ENCODE measurements at regions not wholly inside any gene's neighbourhood (a gene's known extent, or its start where the extent isn't known, plus 50 kb on each side); places are given as distances from the start of the nearest gene placed in this dataset.

DNA sequence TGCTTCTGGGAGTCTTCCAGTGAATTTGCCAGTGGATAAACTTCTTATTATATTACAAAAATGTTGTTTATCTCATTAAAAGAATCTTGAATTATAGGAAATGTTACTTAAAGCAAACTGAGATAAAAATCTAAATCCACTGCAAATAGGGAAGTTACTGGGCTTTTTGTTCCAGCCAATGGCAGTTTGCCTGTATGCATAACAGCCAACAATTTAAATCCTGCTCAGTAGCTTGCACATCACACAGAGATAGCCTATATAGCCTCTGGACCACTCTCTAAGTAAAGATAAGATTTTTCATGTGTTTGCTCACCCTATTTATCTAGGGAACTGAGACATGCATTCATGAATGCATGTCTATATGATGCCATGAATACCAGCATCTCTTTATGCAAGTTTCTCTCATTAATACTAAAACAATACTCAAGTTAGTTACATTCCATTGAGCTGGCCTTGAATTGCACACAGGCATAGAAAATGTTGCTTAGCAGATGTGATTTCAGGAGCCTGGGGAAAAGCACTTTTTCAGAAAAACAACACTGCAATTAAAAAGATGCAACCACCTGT is 92.1 kb upstream of the GPR149 start:
- POLR2A ChIA-PET (ENCODE audit: unreplicated experiment) = no interaction called here
- Histone ChIP-seq H3K36me3 (ENCODE audit: low read depth) (no peaks in the 10 kb centered on the region), H4K20me1 (ENCODE audit: insufficient read depth) (no peaks in the 10 kb centered on the region), H3K9me2 (ENCODE audit: insufficient read depth) (no peaks in the 10 kb centered on the region), H3K4me2 (no peak overlapping the region), H3F3A (ENCODE audit: insufficient read depth, low read depth) (no peaks in the 10 kb centered on the region), H3K4me3 (no peak overlapping the region), H3K4me1 (replicated peaks; ENCODE audit: insufficient read depth) (no peaks in the 10 kb centered on the region), H3K79me2 (ENCODE audit: low read depth) (no peaks in the 10 kb centered on the region), H3K27me3 (ENCODE audit: insufficient read depth, low read depth) (no peaks in the 10 kb centered on the region), H2AFZ (no peak overlapping the region), H3K27ac (no peak overlapping the region), H3K9me3 (ENCODE audit: insufficient read depth, low read depth) (no peaks in the 10 kb centered on the region)
- TF ChIP-seq EZH2 (IDR thresholded peaks at IDR 0.05; ENCODE audit: low read depth) = no peak
- TF ChIP-seq CTCF (conservative IDR thresholded peaks at IDR 0.05) = no peak
- CTCF ChIA-PET = no interaction called here
- no TSS peak for BruUV-seq (replicated peaks)
- no peak for DNase-seq
- intact Hi-C loops (cut with micrococcal nuclease; ENCODE audit: unreplicated experiment) = no loop called here

- no peak overlapping the region for H3K4me3 ChIP-seq
- H3K4me1 ChIP-seq (replicated peaks; ENCODE audit: insufficient read depth) = no peaks in the 10 kb centered on the region
- ChIA-PET POLR2A (ENCODE audit: unreplicated experiment) (no interaction called here), CTCF (no interaction called here)
- no peak overlapping the region for H3K4me2 ChIP-seq
- no peaks in the 10 kb centered on the region for H3K9me3 ChIP-seq (ENCODE audit: insufficient read depth, low read depth)
- no peaks in the 10 kb centered on the region for H3K9me2 ChIP-seq (ENCODE audit: insufficient read depth)
- H3F3A ChIP-seq (ENCODE audit: insufficient read depth, low read depth) = no peaks in the 10 kb centered on the region
- TF ChIP-seq EZH2 (IDR thresholded peaks at IDR 0.05; ENCODE audit: low read depth) (no peak), CTCF (conservative IDR thresholded peaks at IDR 0.05) (no peak)
- intact Hi-C loops (cut with micrococcal nuclease; ENCODE audit: unreplicated experiment) = no loop called here
- no peaks in the 10 kb centered on the region for H3K27me3 ChIP-seq (ENCODE audit: insufficient read depth, low read depth)
- H3K79me2 ChIP-seq (ENCODE audit: low read depth) = no peaks in the 10 kb centered on the region
- no peaks in the 10 kb centered on the region for H4K20me1 ChIP-seq (ENCODE audit: insufficient read depth)
- BruUV-seq (replicated peaks) = no TSS peak
- H3K27ac ChIP-seq = no peak overlapping the region
- no peak for DNase-seq
- H3K36me3 ChIP-seq (ENCODE audit: low read depth) = no peaks in the 10 kb centered on the region
- no peak overlapping the region for H2AFZ ChIP-seq
Observed at GRCh38 chr3:154517404-154517803, 87.4 kb upstream of the GPR149 start.

DNA sequence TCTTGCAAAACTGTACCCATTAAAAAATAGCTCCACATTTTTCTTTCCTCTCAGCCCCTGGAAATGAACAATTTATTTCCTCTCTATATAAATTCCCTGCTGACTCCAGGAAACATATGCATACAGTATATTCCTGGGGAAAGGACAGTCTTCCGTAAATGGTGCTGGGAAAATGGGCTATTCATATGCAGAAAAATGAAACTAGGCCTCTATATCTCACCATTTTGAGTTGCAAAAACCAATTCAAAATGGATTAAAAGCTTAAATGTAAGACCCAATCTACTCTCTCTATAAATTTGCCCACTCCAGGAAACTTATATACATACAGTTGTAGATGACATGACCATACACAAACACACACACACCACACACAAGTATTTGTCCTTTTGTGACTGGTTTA is 85.9 kb upstream of the GPR149 start:
- no TSS peak for BruUV-seq (replicated peaks)

More for the DNA sequence above, 85.9 kb upstream of the GPR149 start:
- intact Hi-C loops (cut with micrococcal nuclease; ENCODE audit: unreplicated experiment) = no loop called here
- no peaks in the 10 kb centered on the region for H3K79me2 ChIP-seq (ENCODE audit: low read depth)
- DNase-seq = no peak
- H4K20me1 ChIP-seq (ENCODE audit: insufficient read depth) = no peaks in the 10 kb centered on the region
- POLR2A ChIA-PET (ENCODE audit: unreplicated experiment) = no interaction called here
- TF ChIP-seq CTCF (conservative IDR thresholded peaks at IDR 0.05) (no peak), EZH2 (IDR thresholded peaks at IDR 0.05; ENCODE audit: low read depth) (no peak)
- no peak overlapping the region for H3K4me3 ChIP-seq
- no peaks in the 10 kb centered on the region for H3K9me3 ChIP-seq (ENCODE audit: insufficient read depth, low read depth)
- no peaks in the 10 kb centered on the region for H3K9me2 ChIP-seq (ENCODE audit: insufficient read depth)
- H3K27me3 ChIP-seq (ENCODE audit: insufficient read depth, low read depth) = no peaks in the 10 kb centered on the region
- no peaks in the 10 kb centered on the region for H3K4me1 ChIP-seq (replicated peaks; ENCODE audit: insufficient read depth)
- CTCF ChIA-PET = no interaction called here
- H3K4me2 ChIP-seq = no peak overlapping the region
- no peaks in the 10 kb centered on the region for H3K36me3 ChIP-seq (ENCODE audit: low read depth)
- H2AFZ ChIP-seq = no peak overlapping the region
- no peaks in the 10 kb centered on the region for H3F3A ChIP-seq (ENCODE audit: insufficient read depth, low read depth)
- H3K27ac ChIP-seq = no peak overlapping the region

Measured in PC-9 (cell line).